K562 (cell line): ENCODE measurements at regions not wholly inside any gene's neighbourhood (a gene's known extent, or its start where the extent isn't known, plus 50 kb on each side); places are given as distances from the start of the nearest gene placed in this dataset.

Source experiments
- ATAC-seq: fragments of 200-7000 bp; cut with Tn5 transposase; 3 replicates; pipeline ENCODE4 v1.9.1; 2020; ENCODE audit warnings: moderate library complexity
- BruUV-seq: library from RNA; stranded (reverse); fragments of 400-500 nt; replicated peaks from 2 replicates; lab custom pipeline; 2021; lab: Mats Ljungman, UMichigan
- CTCF ChIA-PET: fragments of 300-600 bp; formaldehyde crosslinking; extraction: SDS; loops from one replicate; lab custom pipeline; 2021; ENCODE audit warnings: low intra/inter-chr PET ratio; lab: Yijun Ruan, JAX
- POLR2A ChIA-PET: fragments of 300-600, 350-650 bp; sonication (Branson Sonifier 250); formaldehyde crosslinking; extraction: SDS; loops from one replicate; lab custom pipeline; 2021; ENCODE audit warnings: antibody characterized with exemption, inconsistent platforms; lab: Yijun Ruan, JAX
- DNase-seq, 4 experiments: peaks; one replicate each; pipeline versions ENCODE4 v3.0.0 to v3.0.0-alpha.2; 2011 to 2018; ENCODE audit warnings: low spot score in 3 of 4, mixed read lengths in 3 of 4; ENCODE audit errors: extremely low read depth in 1 of 4
- FAIRE-seq: peaks from 2 replicates; lab custom pipeline; 2011; peaks lifted over from hg19 to GRCh38; lab: Jason Lieb, UNC
- H2AFZ ChIP-seq: 2 replicates; pipeline ENCODE4 v1.6.0; 2011; ENCODE audit warnings: low read depth, low read length, control low read depth, inconsistent platforms
- H3K27ac ChIP-seq: fragments of 200-600 bp; 3 replicates; pipeline ENCODE4 v1.8.0; 2011; ENCODE audit warnings: low read depth, mild to moderate bottlenecking, control low read depth, inconsistent platforms, low read length, moderate library complexity, mixed read lengths; ENCODE audit errors: extremely low read depth
- H3K27me3 ChIP-seq, 2 experiments: fragments of 300-600 bp in 1 of 2; 2 replicates in 1 of 2; 3 replicates in 1 of 2; pipeline versions ENCODE4 v1.6.0 to v1.8.0; 2011; ENCODE audit warnings: inconsistent platforms in 2 of 2, low read length in 2 of 2, mild to moderate bottlenecking in 1 of 2, mixed read lengths in 1 of 2, moderate library complexity in 1 of 2; ENCODE audit not compliant: control insufficient read depth in 2 of 2, insufficient read depth in 2 of 2
- H3K36me3 ChIP-seq: fragments of 300-600 bp; 3 replicates; pipeline ENCODE4 v1.8.0; 2011; ENCODE audit warnings: mild to moderate bottlenecking, low read length, inconsistent platforms; ENCODE audit not compliant: control insufficient read depth, insufficient read depth
- H3K4me1 ChIP-seq, 2 experiments: fragments of 200-600 bp in 1 of 2; replicated peaks in 1 of 2; 2 replicates in 1 of 2; 3 replicates in 1 of 2; pipeline versions ENCODE4 v1.5.1 to v1.8.0; 2011; ENCODE audit warnings: inconsistent platforms in 2 of 2, low read length in 2 of 2, mild to moderate bottlenecking in 1 of 2, mixed read lengths in 1 of 2, moderate library complexity in 1 of 2; ENCODE audit not compliant: control insufficient read depth in 2 of 2, insufficient read depth in 2 of 2
- H3K4me2 ChIP-seq: 2 replicates; pipeline ENCODE4 v1.6.1; 2011; ENCODE audit warnings: low read length, control low read depth, inconsistent platforms, mixed read lengths; ENCODE audit not compliant: insufficient read depth
- H3K4me3 ChIP-seq: fragments of 200-600 bp; sonication (generic), shearing (Covaris generic); 2 replicates; pipeline ENCODE4 v1.5.1; 2016; ENCODE audit warnings: control low read depth, inconsistent platforms
- H3K79me2 ChIP-seq: fragments of 200-600 bp; 3 replicates; pipeline ENCODE4 v1.8.0; 2011; ENCODE audit warnings: low read length, inconsistent platforms; ENCODE audit not compliant: control insufficient read depth, insufficient read depth
- H3K9ac ChIP-seq, 2 experiments: 2 replicates each; pipeline versions ENCODE4 v1.6.0 to v1.6.1; 2011; ENCODE audit warnings: low read depth in 2 of 2, low read length in 2 of 2, control low read depth in 1 of 2, inconsistent platforms in 1 of 2, mild to moderate bottlenecking in 1 of 2, mixed read lengths in 1 of 2; ENCODE audit not compliant: insufficient read depth in 1 of 2
- H3K9me1 ChIP-seq: one replicate; pipeline ENCODE4 v1.6.0; 2011; ENCODE audit warnings: inconsistent platforms, mild to moderate bottlenecking, low read length, moderate library complexity; ENCODE audit not compliant: control insufficient read depth, insufficient read depth
- H3K9me3 ChIP-seq: replicated peaks from 2 replicates; pipeline ENCODE4 v1.5.1; 2011; ENCODE audit warnings: low read depth, low read length, inconsistent platforms; ENCODE audit not compliant: control insufficient read depth, insufficient read depth
- H4K20me1 ChIP-seq: replicated peaks from 2 replicates; pipeline ENCODE4 v1.6.1; 2011; ENCODE audit warnings: low read length, inconsistent platforms, mixed read lengths; ENCODE audit not compliant: control insufficient read depth, insufficient read depth
- CBFA2T2 ChIP-seq: fragments of 450-650 bp; conservative IDR thresholded peaks from 2 replicates; pipeline ENCODE4 v1.6.1; 2017; ENCODE audit warnings: mild to moderate bottlenecking
- ESRRA ChIP-seq: fragments of 450-650 bp; IDR thresholded peaks from 2 replicates; pipeline ENCODE4 v1.6.1; 2014; ENCODE audit warnings: low read depth, mild to moderate bottlenecking, moderate library complexity, borderline replicate concordance
- HNRNPL ChIP-seq: fragments of 200-400 bp; formaldehyde crosslinking; IDR thresholded peaks from 2 replicates; pipeline ENCODE4 v1.6.1; 2017; ENCODE audit warnings: low read depth, mild to moderate bottlenecking, low read length
- MCM7 ChIP-seq, 2 experiments: fragments of 450-650 bp; IDR thresholded peaks; 2 replicates each; pipeline ENCODE4 v1.6.1; 2016 to 2018
- NFIX ChIP-seq: fragments of 250-450 bp; sonication (Bioruptor Pico); IDR thresholded peaks from 2 replicates; pipeline ENCODE4 v1.4.0; 2020; ENCODE audit warnings: low read depth, mild to moderate bottlenecking, moderate library complexity
- PML ChIP-seq: IDR thresholded peaks from 2 replicates; pipeline ENCODE4 v1.6.1; 2012; ENCODE audit warnings: low read length, inconsistent platforms
- RAD51 ChIP-seq: fragments of 450-650 bp; IDR thresholded peaks from 2 replicates; pipeline ENCODE4 v1.7.1; 2016; ENCODE audit warnings: low read depth, mild to moderate bottlenecking, borderline replicate concordance
- RCOR1 ChIP-seq, 2 experiments: IDR thresholded peaks; 2 replicates each; pipeline ENCODE4 v1.6.1; 2012; ENCODE audit warnings: low read depth in 2 of 2, low read length in 2 of 2, borderline replicate concordance in 1 of 2, improper control_type of control experiment in 1 of 2
- RFX5 ChIP-seq: IDR thresholded peaks from 2 replicates; pipeline ENCODE4 v1.6.1; 2011; ENCODE audit warnings: low read depth, mild to moderate bottlenecking, improper control_type of control experiment, low read length
- TFAM ChIP-seq: fragments of 250-450 bp; sonication (Bioruptor Pico); conservative IDR thresholded peaks from 2 replicates; pipeline ENCODE4 v1.5.0; 2021; ENCODE audit warnings: mild to moderate bottlenecking, moderate library complexity
- ZNF696 ChIP-seq: fragments of 250-450 bp; sonication (Bioruptor Pico); conservative IDR thresholded peaks from 2 replicates; pipeline ENCODE4 v1.4.0; 2020; ENCODE audit warnings: mild to moderate bottlenecking, moderate library complexity
- WGBS: fragments of 100-300 bp; shearing (Covaris generic); methylation state at CpG from one replicate; pipeline ENCODE4 v1.1.6; 2016; ENCODE audit warnings: low coverage, mixed read lengths; ENCODE audit not compliant: insufficient coverage; ENCODE audit errors: missing lambda C conversion rate; 5-methylcytosine and 5-hydroxymethylcytosine counted together
- in situ Hi-C: fragments of 300-500 bp; cut with MboI; formaldehyde crosslinking; loops from 4 replicates; pipeline ENCODE4 v1.15.0; 2018; ENCODE audit warnings: inconsistent platforms, mixed read lengths
- intact Hi-C: fragments of 100-400 bp; cut with micrococcal nuclease; formaldehyde crosslinking; loops from 2 replicates; pipeline ENCODE4 v1.14.2; 2022
- TF ChIP-seq, protein P1 (sequence below): fragments of 250-450 bp; sonication (Bioruptor Pico); IDR thresholded peaks from 2 replicates; pipeline ENCODE4 v1.5.1; 2021; ENCODE audit warnings: mild to moderate bottlenecking
- TF ChIP-seq, protein P2 (sequence below): IDR thresholded peaks from 3 replicates; pipeline ENCODE4 v1.6.1; 2011; ENCODE audit warnings: borderline replicate concordance, mild to moderate bottlenecking, moderate library complexity; ENCODE audit not compliant: insufficient read length; ENCODE audit errors: extremely low read depth
- TF ChIP-seq, protein P3 (sequence below): fragments of 450-650 bp; IDR thresholded peaks from 2 replicates; pipeline ENCODE4 v1.6.1; 2018; ENCODE audit warnings: mild to moderate bottlenecking, low read depth; ENCODE audit not compliant: partially characterized antibody

DNA sequence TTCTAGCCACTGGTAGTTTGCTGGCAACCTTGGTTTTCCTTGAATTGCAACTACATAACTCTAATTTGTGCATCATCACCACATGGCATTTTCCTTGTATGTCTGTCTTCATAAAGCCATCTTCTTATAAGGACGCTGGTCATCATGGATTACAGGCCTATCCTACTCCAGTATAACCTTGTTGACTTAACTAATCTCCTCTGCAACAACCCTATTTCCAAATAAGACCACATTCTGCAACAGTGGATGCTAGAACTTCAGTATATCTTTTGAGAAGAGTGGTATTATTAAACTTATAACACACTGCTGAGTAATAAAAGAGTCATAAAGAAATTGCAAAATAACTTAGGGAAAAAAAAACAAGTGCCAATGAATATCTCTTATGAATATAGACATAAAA, 511.8 kb upstream of the FOXG1 start:
- Histone ChIP-seq H3K9ac (no peak overlapping the region), H3K27me3 (no peaks in the 10 kb centered on the region), H3K4me3 (no peak overlapping the region), H3K9me1 (no peaks in the 10 kb centered on the region), H3K9me3 (no peaks in the 10 kb centered on the region), H3K79me2 (no peaks in the 10 kb centered on the region), H2AFZ (no peak overlapping the region), H3K27ac (no peak overlapping the region), H3K4me2 (no peak overlapping the region), H3K36me3 (no peaks in the 10 kb centered on the region), H3K4me1 (no peaks in the 10 kb centered on the region), H4K20me1 (no peaks in the 10 kb centered on the region)
- no peak for FAIRE-seq
- ChIA-PET CTCF (no interaction called here), POLR2A (no interaction called here)
- in situ Hi-C loops = no loop called here
- TF ChIP-seq, protein P1, sequence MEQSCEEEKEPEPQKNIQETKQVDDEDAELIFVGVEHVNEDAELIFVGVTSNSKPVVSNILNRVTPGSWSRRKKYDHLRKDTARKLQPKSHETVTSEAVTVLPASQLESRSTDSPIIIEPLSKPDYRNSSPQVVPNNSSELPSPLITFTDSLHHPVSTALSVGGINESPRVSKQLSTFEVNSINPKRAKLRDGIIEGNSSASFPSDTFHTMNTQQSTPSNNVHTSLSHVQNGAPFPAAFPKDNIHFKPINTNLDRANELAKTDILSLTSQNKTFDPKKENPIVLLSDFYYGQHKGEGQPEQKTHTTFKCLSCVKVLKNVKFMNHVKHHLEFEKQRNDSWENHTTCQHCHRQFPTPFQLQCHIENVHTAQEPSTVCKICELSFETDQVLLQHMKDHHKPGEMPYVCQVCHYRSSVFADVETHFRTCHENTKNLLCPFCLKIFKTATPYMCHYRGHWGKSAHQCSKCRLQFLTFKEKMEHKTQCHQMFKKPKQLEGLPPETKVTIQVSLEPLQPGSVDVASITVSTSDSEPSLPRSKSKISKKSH = no peak
- TF ChIP-seq RAD51 (no peak), PML (no peak), ZNF696 (CRISPR knock-in tag) (no peak), RCOR1 (IDR thresholded peaks at IDR 0.05; ENCODE audit: borderline replicate concordance in 1 of 2, low read depth in 2 of 2, low read length in 2 of 2) (no peak), TFAM (CRISPR knock-in tag) (no peak), CBFA2T2 (no peak), MCM7 (IDR thresholded peaks at IDR 0.05) (no peak), HNRNPL (no peak), NFIX (CRISPR knock-in tag) (no peak), ESRRA (no peak), RFX5 (no peak)
- TF ChIP-seq, protein P2, sequence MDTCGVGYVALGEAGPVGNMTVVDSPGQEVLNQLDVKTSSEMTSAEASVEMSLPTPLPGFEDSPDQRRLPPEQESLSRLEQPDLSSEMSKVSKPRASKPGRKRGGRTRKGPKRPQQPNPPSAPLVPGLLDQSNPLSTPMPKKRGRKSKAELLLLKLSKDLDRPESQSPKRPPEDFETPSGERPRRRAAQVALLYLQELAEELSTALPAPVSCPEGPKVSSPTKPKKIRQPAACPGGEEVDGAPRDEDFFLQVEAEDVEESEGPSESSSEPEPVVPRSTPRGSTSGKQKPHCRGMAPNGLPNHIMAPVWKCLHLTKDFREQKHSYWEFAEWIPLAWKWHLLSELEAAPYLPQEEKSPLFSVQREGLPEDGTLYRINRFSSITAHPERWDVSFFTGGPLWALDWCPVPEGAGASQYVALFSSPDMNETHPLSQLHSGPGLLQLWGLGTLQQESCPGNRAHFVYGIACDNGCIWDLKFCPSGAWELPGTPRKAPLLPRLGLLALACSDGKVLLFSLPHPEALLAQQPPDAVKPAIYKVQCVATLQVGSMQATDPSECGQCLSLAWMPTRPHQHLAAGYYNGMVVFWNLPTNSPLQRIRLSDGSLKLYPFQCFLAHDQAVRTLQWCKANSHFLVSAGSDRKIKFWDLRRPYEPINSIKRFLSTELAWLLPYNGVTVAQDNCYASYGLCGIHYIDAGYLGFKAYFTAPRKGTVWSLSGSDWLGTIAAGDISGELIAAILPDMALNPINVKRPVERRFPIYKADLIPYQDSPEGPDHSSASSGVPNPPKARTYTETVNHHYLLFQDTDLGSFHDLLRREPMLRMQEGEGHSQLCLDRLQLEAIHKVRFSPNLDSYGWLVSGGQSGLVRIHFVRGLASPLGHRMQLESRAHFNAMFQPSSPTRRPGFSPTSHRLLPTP = no peak
- TF ChIP-seq, protein P3, sequence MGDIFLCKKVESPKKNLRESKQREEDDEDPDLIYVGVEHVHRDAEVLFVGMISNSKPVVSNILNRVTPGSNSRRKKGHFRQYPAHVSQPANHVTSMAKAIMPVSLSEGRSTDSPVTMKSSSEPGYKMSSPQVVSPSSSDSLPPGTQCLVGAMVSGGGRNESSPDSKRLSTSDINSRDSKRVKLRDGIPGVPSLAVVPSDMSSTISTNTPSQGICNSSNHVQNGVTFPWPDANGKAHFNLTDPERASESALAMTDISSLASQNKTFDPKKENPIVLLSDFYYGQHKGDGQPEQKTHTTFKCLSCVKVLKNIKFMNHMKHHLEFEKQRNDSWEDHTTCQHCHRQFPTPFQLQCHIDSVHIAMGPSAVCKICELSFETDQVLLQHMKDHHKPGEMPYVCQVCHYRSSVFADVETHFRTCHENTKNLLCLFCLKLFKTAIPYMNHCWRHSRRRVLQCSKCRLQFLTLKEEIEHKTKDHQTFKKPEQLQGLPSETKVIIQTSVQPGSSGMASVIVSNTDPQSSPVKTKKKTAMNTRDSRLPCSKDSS = no peak
- intact Hi-C loops = no loop called here
- BruUV-seq = no TSS peak
- no peak for ATAC-seq
- DNase-seq = no peak
- 0% methylated on average over 1 of the region's 1 CpG for WGBS
